Peyer's patch (tissue), 4 donors: ENCODE measurements at regions not wholly inside any gene's neighbourhood (a gene's known extent, or its start where the extent isn't known, plus 50 kb on each side); places are given as distances from the start of the nearest gene placed in this dataset.

Source experiments
- POLR2A ChIP-seq, 2 donors: fragments of 450-650 bp; IDR thresholded peaks; one replicate each; pipeline ENCODE4 v1.5.1; 2017; ENCODE audit warnings: antibody characterized with exemption in 2 of 2, mild to moderate bottlenecking in 2 of 2, moderate library complexity in 2 of 2
- TF ChIP-seq, protein P1 (sequence below), 6 experiments: fragments of 450-650 bp in 4 of 6; fragments of 200-600 bp in 2 of 6; sonication (generic) in 1 of 6; IDR thresholded peaks; one replicate each; pipeline ENCODE4 v1.5.1; 2017 to 2019; ENCODE audit warnings: antibody characterized with exemption in 6 of 6, mild to moderate bottlenecking in 3 of 6, moderate library complexity in 1 of 6

DNA sequence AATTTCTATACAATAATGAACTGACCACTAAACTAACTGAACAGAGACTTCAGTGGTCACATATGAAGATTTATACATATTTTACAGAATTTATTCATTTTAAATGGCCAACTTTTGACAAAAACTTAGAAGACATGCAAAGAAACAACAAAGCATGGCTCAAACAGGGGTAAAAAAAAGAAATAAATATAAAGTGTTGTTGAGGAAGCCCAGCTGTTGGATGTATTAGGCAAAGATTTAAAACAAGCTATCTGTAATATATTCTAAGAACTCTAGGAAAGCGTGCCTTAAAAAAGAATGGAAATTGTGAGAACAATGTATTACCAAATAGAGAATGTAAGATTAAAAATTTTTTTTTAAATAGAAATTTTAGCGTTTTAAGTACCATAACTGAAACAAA, 210.9 kb upstream of the HTR2C start:
- TF ChIP-seq, protein P1, sequence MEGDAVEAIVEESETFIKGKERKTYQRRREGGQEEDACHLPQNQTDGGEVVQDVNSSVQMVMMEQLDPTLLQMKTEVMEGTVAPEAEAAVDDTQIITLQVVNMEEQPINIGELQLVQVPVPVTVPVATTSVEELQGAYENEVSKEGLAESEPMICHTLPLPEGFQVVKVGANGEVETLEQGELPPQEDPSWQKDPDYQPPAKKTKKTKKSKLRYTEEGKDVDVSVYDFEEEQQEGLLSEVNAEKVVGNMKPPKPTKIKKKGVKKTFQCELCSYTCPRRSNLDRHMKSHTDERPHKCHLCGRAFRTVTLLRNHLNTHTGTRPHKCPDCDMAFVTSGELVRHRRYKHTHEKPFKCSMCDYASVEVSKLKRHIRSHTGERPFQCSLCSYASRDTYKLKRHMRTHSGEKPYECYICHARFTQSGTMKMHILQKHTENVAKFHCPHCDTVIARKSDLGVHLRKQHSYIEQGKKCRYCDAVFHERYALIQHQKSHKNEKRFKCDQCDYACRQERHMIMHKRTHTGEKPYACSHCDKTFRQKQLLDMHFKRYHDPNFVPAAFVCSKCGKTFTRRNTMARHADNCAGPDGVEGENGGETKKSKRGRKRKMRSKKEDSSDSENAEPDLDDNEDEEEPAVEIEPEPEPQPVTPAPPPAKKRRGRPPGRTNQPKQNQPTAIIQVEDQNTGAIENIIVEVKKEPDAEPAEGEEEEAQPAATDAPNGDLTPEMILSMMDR (IDR thresholded peaks at IDR 0.05), result no peak
- TF ChIP-seq POLR2A (IDR thresholded peaks at IDR 0.05), result no peak
